ENCODE measurements at regions not wholly inside any gene's neighbourhood (a gene's known extent, or its start where the extent isn't known, plus 50 kb on each side); places are given as distances from the start of the nearest gene placed in this dataset.

GRCh38 chr6:100322886-100323285, 141.8 kb downstream of the SIM1 start:
- H3K27me3 ChIP-seq (replicated peaks; ENCODE audit: insufficient read depth, low read depth, low read length, poor library complexity), result no peaks in the 10 kb centered on the region
- no peak overlapping the region for H3K27ac ChIP-seq (ENCODE audit: low read depth, low read length, poor library complexity, severe bottlenecking)
- no TSS peak for BruUV-seq (replicated peaks)
- intact Hi-C loops (cut with micrococcal nuclease; ENCODE audit: unreplicated experiment), result no loop called here
- no peak for DNase-seq (ENCODE audit: low spot score)
- H3K9me3 ChIP-seq (ENCODE audit: low read depth, low read length, poor library complexity, severe bottlenecking), result no peaks in the 10 kb centered on the region
- no peak for TF ChIP-seq EZH2 (IDR thresholded peaks at IDR 0.05; ENCODE audit: borderline replicate concordance, low read depth, low read length, poor library complexity, severe bottlenecking)
- TF ChIP-seq CTCF (conservative IDR thresholded peaks at IDR 0.05; ENCODE audit: low read depth, low read length), result no peak
- ChIA-PET POLR2A (ENCODE audit: low non-redundant PET) (no interaction called here), CTCF (no interaction called here)
- H3K36me3 ChIP-seq (ENCODE audit: insufficient read depth, low read length, poor library complexity, severe bottlenecking), result no peaks in the 10 kb centered on the region
- H3K4me3 ChIP-seq (ENCODE audit: low read depth, low read length, poor library complexity, severe bottlenecking), result no peak overlapping the region
- H3K4me1 ChIP-seq (ENCODE audit: insufficient read depth, low read length, poor library complexity, severe bottlenecking), result no peaks in the 10 kb centered on the region

GRCh38 chr6:100320686-100321085, 144.0 kb downstream of the SIM1 start:
- no TSS peak for BruUV-seq (replicated peaks)
- intact Hi-C loops (cut with micrococcal nuclease; ENCODE audit: unreplicated experiment), result no loop called here
- ChIA-PET CTCF (no interaction called here), POLR2A (ENCODE audit: low non-redundant PET) (interaction anchor here (0.6 kb wide), 1 partner anchor 196 kb away, joined by 8 read pairs; no protein-coding TSS in a partner anchor)
- Histone ChIP-seq H3K4me3 (ENCODE audit: low read depth, low read length, poor library complexity, severe bottlenecking) (no peak overlapping the region), H3K4me1 (ENCODE audit: insufficient read depth, low read length, poor library complexity, severe bottlenecking) (no peaks in the 10 kb centered on the region), H3K27me3 (replicated peaks; ENCODE audit: insufficient read depth, low read depth, low read length, poor library complexity) (no peaks in the 10 kb centered on the region), H3K36me3 (ENCODE audit: insufficient read depth, low read length, poor library complexity, severe bottlenecking) (no peaks in the 10 kb centered on the region), H3K27ac (ENCODE audit: low read depth, low read length, poor library complexity, severe bottlenecking) (no peak overlapping the region), H3K9me3 (ENCODE audit: low read depth, low read length, poor library complexity, severe bottlenecking) (no peaks in the 10 kb centered on the region)
- TF ChIP-seq CTCF (conservative IDR thresholded peaks at IDR 0.05; ENCODE audit: low read depth, low read length) (no peak), EZH2 (IDR thresholded peaks at IDR 0.05; ENCODE audit: borderline replicate concordance, low read depth, low read length, poor library complexity, severe bottlenecking) (no peak)
- DNase-seq (ENCODE audit: low spot score), result no peak

GRCh38 chr6:100317031-100317430, 147.7 kb downstream of the SIM1 start:
- no peaks in the 10 kb centered on the region for H3K36me3 ChIP-seq (ENCODE audit: insufficient read depth, low read length, poor library complexity, severe bottlenecking)
- no peak for DNase-seq (ENCODE audit: low spot score)
- TF ChIP-seq CTCF (conservative IDR thresholded peaks at IDR 0.05; ENCODE audit: low read depth, low read length) (no peak), EZH2 (IDR thresholded peaks at IDR 0.05; ENCODE audit: borderline replicate concordance, low read depth, low read length, poor library complexity, severe bottlenecking) (no peak)
- POLR2A ChIA-PET (ENCODE audit: low non-redundant PET), result no interaction called here
- H3K27ac ChIP-seq (ENCODE audit: low read depth, low read length, poor library complexity, severe bottlenecking), result no peak overlapping the region
- intact Hi-C loops (cut with micrococcal nuclease; ENCODE audit: unreplicated experiment), result no loop called here
- BruUV-seq (replicated peaks), result no TSS peak
- no peaks in the 10 kb centered on the region for H3K9me3 ChIP-seq (ENCODE audit: low read depth, low read length, poor library complexity, severe bottlenecking)
- no peaks in the 10 kb centered on the region for H3K27me3 ChIP-seq (replicated peaks; ENCODE audit: insufficient read depth, low read depth, low read length, poor library complexity)
- H3K4me1 ChIP-seq (ENCODE audit: insufficient read depth, low read length, poor library complexity, severe bottlenecking), result no peaks in the 10 kb centered on the region
- CTCF ChIA-PET, result no interaction called here
- no peak overlapping the region for H3K4me3 ChIP-seq (ENCODE audit: low read depth, low read length, poor library complexity, severe bottlenecking)

All from A673 (cell line).